Spleen (tissue), 11 donors: ENCODE measurements at regions not wholly inside any gene's neighbourhood (a gene's known extent, or its start where the extent isn't known, plus 50 kb on each side); places are given as distances from the start of the nearest gene placed in this dataset.

Source experiments
- DNase-seq: peaks from one replicate; pipeline ENCODE4 v3.0.0-alpha.2; 2020
- H3K27ac ChIP-seq, 8 donors: fragments of 200-600 bp; sonication (generic) in 7 of 8; 1 replicate in 4 of 8; 2 replicates in 4 of 8; pipeline versions ENCODE4 v1.5.0 to v1.8.0; 2016 to 2021; ENCODE audit warnings: inconsistent platforms in 4 of 8, mild to moderate bottlenecking in 4 of 8, moderate library complexity in 1 of 8
- H3K27me3 ChIP-seq, 7 donors: fragments of 200-600 bp; sonication (generic) in 6 of 7; replicated peaks in 1 of 7; 1 replicate in 4 of 7; 2 replicates in 3 of 7; pipeline versions ENCODE4 v1.5.0 to v1.8.0; 2016 to 2021; ENCODE audit warnings: inconsistent platforms in 3 of 7, mild to moderate bottlenecking in 1 of 7
- H3K36me3 ChIP-seq, 6 donors: fragments of 200-600 bp; sonication (generic) in 5 of 6; 1 replicate in 4 of 6; 2 replicates in 2 of 6; pipeline versions ENCODE4 v1.5.0 to v1.8.0; 2016 to 2021; ENCODE audit warnings: inconsistent platforms in 2 of 6
- H3K4me1 ChIP-seq, 6 donors: fragments of 200-600 bp; sonication (generic) in 5 of 6; 1 replicate in 3 of 6; 2 replicates in 3 of 6; pipeline versions ENCODE4 v1.5.0 to v1.8.0; 2016 to 2021; ENCODE audit warnings: inconsistent platforms in 3 of 6
- H3K4me3 ChIP-seq, 8 donors: fragments of 200-600 bp; sonication (generic) in 7 of 8; 1 replicate in 4 of 8; 2 replicates in 4 of 8; pipeline versions ENCODE4 v1.5.0 to v1.8.0; 2016 to 2021; ENCODE audit warnings: inconsistent platforms in 4 of 8, mild to moderate bottlenecking in 4 of 8, moderate library complexity in 2 of 8
- H3K9me3 ChIP-seq, 8 donors: fragments of 200-600 bp; sonication (generic) in 7 of 8; 1 replicate in 4 of 8; 2 replicates in 4 of 8; pipeline versions ENCODE4 v1.5.0 to v1.8.0; 2016 to 2021; ENCODE audit warnings: inconsistent platforms in 4 of 8
- CTCF ChIP-seq, 11 experiments: fragments of 200-600 bp in 7 of 11; fragments of 450-650 bp in 4 of 11; sonication (generic) in 4 of 11; IDR thresholded peaks in 8 of 11; conservative IDR thresholded peaks in 3 of 11; 1 replicate in 7 of 11; 2 replicates in 4 of 11; pipeline versions ENCODE4 v1.4.0 to v1.8.0; 2016 to 2021; ENCODE audit warnings: antibody characterized with exemption in 11 of 11, inconsistent platforms in 4 of 11, mild to moderate bottlenecking in 1 of 11
- POLR2A ChIP-seq, 3 donors: fragments of 450-650 bp; IDR thresholded peaks; one replicate each; pipeline ENCODE4 v1.5.1; 2017; ENCODE audit warnings: antibody characterized with exemption in 3 of 3, mild to moderate bottlenecking in 1 of 3
- POLR2AphosphoS5 ChIP-seq, 3 donors: sonication (generic); formaldehyde crosslinking; IDR thresholded peaks; one replicate each; pipeline ENCODE4 v1.5.1; 2017; ENCODE audit warnings: antibody characterized with exemption in 3 of 3
- WGBS, 5 donors: extraction: QIAGEN DNeasy Blood & Tissue Kit in 3 of 5; methylation state at CpG; one replicate each; pipeline versions ENCODE4 v1.1.5 to v1.1.7; 2013 to 2018; 5-methylcytosine and 5-hydroxymethylcytosine counted together
- intact Hi-C: fragments of 100-400 bp; cut with DNase I; formaldehyde crosslinking; loops from one replicate; pipeline ENCODE4 v1.15.0; 2023; ENCODE audit warnings: low total_unique reads
- donor health status: healthy with polysubstance abuse.
- donor health status: DM: no; HTN: no; CAD: no; lungs with moderate emphysema.
- donor health status: DM: no; HTN: no; CAD: no.
- donor health status: Bipolar disorder and iron deficiency.
- donor health status: healthy.
- donor health status: DM: no; HTN: no; CAD: no.
- donor health status: DM: yes; HTN: yes; CAD: no.

GRCh38 chr7:148484486-148484885, 106.1 kb upstream of the C7orf33 start:
- no peak for DNase-seq
- intact Hi-C loops, result no loop called here

GRCh38 chr7:148485618-148486017, 104.9 kb upstream of the C7orf33 start:
- TF ChIP-seq CTCF (IDR thresholded peaks at IDR 0.05 in 8 of 11, conservative IDR thresholded peaks at IDR 0.05 in 3 of 11), result no peak
- no peak for TF ChIP-seq POLR2A (IDR thresholded peaks at IDR 0.05)
- no peak for TF ChIP-seq POLR2AphosphoS5 (IDR thresholded peaks at IDR 0.05)
- intact Hi-C loops, result no loop called here
- Histone ChIP-seq H3K4me1 (peaks cover 0 to 9% (median 2%) of the 10 kb centered on the region in 6 donors), H3K9me3 (no peaks in the 10 kb centered on the region), H3K36me3 (no peaks in the 10 kb centered on the region), H3K27ac (no peak overlapping the region), H3K27me3 (peaks cover 0 to under 1% (median 0%) of the 10 kb centered on the region in 7 donors), H3K4me3 (no peak overlapping the region)
- DNase-seq, result no peak
- 54 to 63% (median 59%) methylated on average over 3 of the region's 3 CpGs for WGBS, 5 donors

More at GRCh38 chr7:148484486-148484885, 106.1 kb upstream of the C7orf33 start:
- H3K27me3 ChIP-seq, result no peaks in the 10 kb centered on the region
- 87 to 93% (median 90%) methylated on average over 3 of the region's 3 CpGs for WGBS, 5 donors
- no peak for TF ChIP-seq POLR2A (IDR thresholded peaks at IDR 0.05)
- no peak for TF ChIP-seq CTCF (IDR thresholded peaks at IDR 0.05 in 8 of 11, conservative IDR thresholded peaks at IDR 0.05 in 3 of 11)
- no peak for TF ChIP-seq POLR2AphosphoS5 (IDR thresholded peaks at IDR 0.05)
- H3K4me1 ChIP-seq, result peaks cover 0 to 13% (median 2%) of the 10 kb centered on the region in 6 donors
- H3K9me3 ChIP-seq, result no peaks in the 10 kb centered on the region
- H3K27ac ChIP-seq, result no peak overlapping the region
- H3K36me3 ChIP-seq, result no peaks in the 10 kb centered on the region
- no peak overlapping the region for H3K4me3 ChIP-seq

GRCh38 chr7:148486937-148487336, 103.6 kb upstream of the C7orf33 start:
- no peak for DNase-seq
- intact Hi-C loops, result no loop called here
- 90 to 96% (median 94%) methylated on average over 6 to 7 of the region's 7 CpGs for WGBS, 5 donors

GRCh38 chr7:148487912-148488311, 102.7 kb upstream of the C7orf33 start:
- intact Hi-C loops, result no loop called here
- Histone ChIP-seq H3K9me3 (peaks cover 0 to 7% (median 2%) of the 10 kb centered on the region in 8 donors), H3K27me3 (peaks cover 0 to 7% (median 0%) of the 10 kb centered on the region in 7 donors), H3K4me1 (no peaks in the 10 kb centered on the region), H3K4me3 (no peak overlapping the region), H3K27ac (no peak overlapping the region), H3K36me3 (no peaks in the 10 kb centered on the region)
- DNase-seq, result no peak
- TF ChIP-seq CTCF (IDR thresholded peaks at IDR 0.05 in 8 of 11, conservative IDR thresholded peaks at IDR 0.05 in 3 of 11), result no peak
- no peak for TF ChIP-seq POLR2AphosphoS5 (IDR thresholded peaks at IDR 0.05)
- no peak for TF ChIP-seq POLR2A (IDR thresholded peaks at IDR 0.05)
- 71 to 86% (median 81%) methylated on average over 4 of the region's 4 CpGs for WGBS, 5 donors

More at GRCh38 chr7:148486937-148487336, 103.6 kb upstream of the C7orf33 start:
- TF ChIP-seq POLR2A (IDR thresholded peaks at IDR 0.05) (no peak), CTCF (IDR thresholded peaks at IDR 0.05 in 8 of 11, conservative IDR thresholded peaks at IDR 0.05 in 3 of 11) (no peak), POLR2AphosphoS5 (IDR thresholded peaks at IDR 0.05) (no peak)
- no peaks in the 10 kb centered on the region for H3K4me1 ChIP-seq
- H3K4me3 ChIP-seq, result no peak overlapping the region
- no peak overlapping the region for H3K27ac ChIP-seq
- no peaks in the 10 kb centered on the region for H3K36me3 ChIP-seq
- H3K9me3 ChIP-seq, result no peaks in the 10 kb centered on the region
- peaks cover 0 to 7% (median 0%) of the 10 kb centered on the region in 7 donors for H3K27me3 ChIP-seq
